ENCODE measurements at regions not wholly inside any gene's neighbourhood (a gene's known extent, or its start where the extent isn't known, plus 50 kb on each side); places are given as distances from the start of the nearest gene placed in this dataset.
A peak's percentile ranks its signal among the peaks of the same experiment; 100 is the strongest.

GRCh38 chr2:105649534-105649933 is 95.2 kb upstream of the NCK2 start:
- DNase-seq (ENCODE audit: low read depth), result no peak
- Histone ChIP-seq H3K36me3 (ENCODE audit: control insufficient read depth, insufficient read depth, low read length, severe bottlenecking) (no peaks in the 10 kb centered on the region), H3K4me3 (ENCODE audit: low read length) (no peak overlapping the region), H3K9me3 (ENCODE audit: control insufficient read depth, low read length) (no peaks in the 10 kb centered on the region), H3K9ac (ENCODE audit: low read length) (no peak overlapping the region), H3K4me1 (ENCODE audit: control insufficient read depth, insufficient read depth, low read length) (no peaks in the 10 kb centered on the region), H3K27me3 (replicated peaks; ENCODE audit: control insufficient read depth, insufficient read depth, low read length) (peaks cover 22% of the 10 kb centered on the region)

- Histone ChIP-seq H3K9me3 (ENCODE audit: control insufficient read depth, low read length) (peaks cover 3% of the 10 kb centered on the region), H3K36me3 (ENCODE audit: control insufficient read depth, insufficient read depth, low read length, severe bottlenecking) (no peaks in the 10 kb centered on the region), H3K9ac (ENCODE audit: low read length) (no peak overlapping the region), H3K4me3 (ENCODE audit: low read length) (no peak overlapping the region), H3K27me3 (replicated peaks; ENCODE audit: control insufficient read depth, insufficient read depth, low read length) (peaks cover 37% of the 10 kb centered on the region), H3K4me1 (ENCODE audit: control insufficient read depth, insufficient read depth, low read length) (no peaks in the 10 kb centered on the region)
- DNase-seq (ENCODE audit: low read depth), result no peak
Observed at GRCh38 chr2:105647731-105648130, 97.0 kb upstream of the NCK2 start.

- Histone ChIP-seq H3K9ac (ENCODE audit: low read length) (no peak overlapping the region), H3K36me3 (ENCODE audit: control insufficient read depth, insufficient read depth, low read length, severe bottlenecking) (no peaks in the 10 kb centered on the region), H3K27me3 (replicated peaks; ENCODE audit: control insufficient read depth, insufficient read depth, low read length) (peaks cover 45% of the 10 kb centered on the region), H3K4me1 (ENCODE audit: control insufficient read depth, insufficient read depth, low read length) (no peaks in the 10 kb centered on the region), H3K9me3 (ENCODE audit: control insufficient read depth, low read length) (peaks cover 3% of the 10 kb centered on the region), H3K4me3 (ENCODE audit: low read length) (no peak overlapping the region)
- no peak for DNase-seq (ENCODE audit: low read depth)
Observed at GRCh38 chr2:105646774-105647076, 98.0 kb upstream of the NCK2 start.

- Histone ChIP-seq H3K4me1 (ENCODE audit: control insufficient read depth, insufficient read depth, low read length) (no peaks in the 10 kb centered on the region), H3K9me3 (ENCODE audit: control insufficient read depth, low read length) (peaks cover 3% of the 10 kb centered on the region), H3K4me3 (ENCODE audit: low read length) (no peak overlapping the region), H3K36me3 (ENCODE audit: control insufficient read depth, insufficient read depth, low read length, severe bottlenecking) (no peaks in the 10 kb centered on the region), H3K9ac (ENCODE audit: low read length) (no peak overlapping the region), H3K27me3 (replicated peaks; ENCODE audit: control insufficient read depth, insufficient read depth, low read length) (peaks cover 45% of the 10 kb centered on the region)
- no peak for DNase-seq (ENCODE audit: low read depth)
Observed at GRCh38 chr2:105645938-105646773, 98.6 kb upstream of the NCK2 start.

- Histone ChIP-seq H3K9ac (ENCODE audit: low read length) (no peak overlapping the region), H3K4me3 (ENCODE audit: low read length) (no peak overlapping the region), H3K9me3 (ENCODE audit: control insufficient read depth, low read length) (peaks cover 3% of the 10 kb centered on the region), H3K27me3 (replicated peaks; ENCODE audit: control insufficient read depth, insufficient read depth, low read length) (peaks cover 45% of the 10 kb centered on the region), H3K4me1 (ENCODE audit: control insufficient read depth, insufficient read depth, low read length) (no peaks in the 10 kb centered on the region), H3K36me3 (ENCODE audit: control insufficient read depth, insufficient read depth, low read length, severe bottlenecking) (no peaks in the 10 kb centered on the region)
- DNase-seq (ENCODE audit: low read depth), result no peak
Observed at GRCh38 chr2:105645031-105645937, 99.4 kb upstream of the NCK2 start.

- peaks cover 3% of the 10 kb centered on the region for H3K9me3 ChIP-seq (ENCODE audit: control insufficient read depth, low read length)
- no peaks in the 10 kb centered on the region for H3K36me3 ChIP-seq (ENCODE audit: control insufficient read depth, insufficient read depth, low read length, severe bottlenecking)
- H3K4me3 ChIP-seq (ENCODE audit: low read length), result no peak overlapping the region
- H3K27me3 ChIP-seq (replicated peaks; ENCODE audit: control insufficient read depth, insufficient read depth, low read length), result peaks cover 45% of the 10 kb centered on the region
- peak; percentile 27 for DNase-seq (ENCODE audit: low read depth)
- no peaks in the 10 kb centered on the region for H3K4me1 ChIP-seq (ENCODE audit: control insufficient read depth, insufficient read depth, low read length)
- no peak overlapping the region for H3K9ac ChIP-seq (ENCODE audit: low read length)
Observed at GRCh38 chr2:105644174-105644980, 100.3 kb upstream of the NCK2 start.

- H3K9ac ChIP-seq (ENCODE audit: low read length), result no peak overlapping the region
- DNase-seq (ENCODE audit: low read depth), result no peak
- no peaks in the 10 kb centered on the region for H3K36me3 ChIP-seq (ENCODE audit: control insufficient read depth, insufficient read depth, low read length, severe bottlenecking)
Observed at GRCh38 chr2:105643405-105644173, 101.1 kb upstream of the NCK2 start.

GRCh38 chr2:105641389-105641811 is 103.3 kb upstream of the NCK2 start:
- H3K9ac ChIP-seq (ENCODE audit: low read length), result no peak overlapping the region
- no peak for DNase-seq (ENCODE audit: low read depth)

More at GRCh38 chr2:105643405-105644173, 101.1 kb upstream of the NCK2 start:
- Histone ChIP-seq H3K4me1 (ENCODE audit: control insufficient read depth, insufficient read depth, low read length) (no peaks in the 10 kb centered on the region), H3K4me3 (ENCODE audit: low read length) (no peak overlapping the region), H3K27me3 (replicated peaks; ENCODE audit: control insufficient read depth, insufficient read depth, low read length) (peaks cover 45% of the 10 kb centered on the region), H3K9me3 (ENCODE audit: control insufficient read depth, low read length) (peaks cover 3% of the 10 kb centered on the region)

GRCh38 chr2:105640246-105640645 is 104.5 kb upstream of the NCK2 start:
- Histone ChIP-seq H3K27me3 (replicated peaks; ENCODE audit: control insufficient read depth, insufficient read depth, low read length) (peaks cover 29% of the 10 kb centered on the region), H3K4me3 (ENCODE audit: low read length) (no peak overlapping the region), H3K9me3 (ENCODE audit: control insufficient read depth, low read length) (peaks cover 3% of the 10 kb centered on the region), H3K9ac (ENCODE audit: low read length) (no peak overlapping the region), H3K36me3 (ENCODE audit: control insufficient read depth, insufficient read depth, low read length, severe bottlenecking) (no peaks in the 10 kb centered on the region), H3K4me1 (ENCODE audit: control insufficient read depth, insufficient read depth, low read length) (no peaks in the 10 kb centered on the region)
- DNase-seq (ENCODE audit: low read depth), result no peak

More at GRCh38 chr2:105641389-105641811, 103.3 kb upstream of the NCK2 start:
- H3K36me3 ChIP-seq (ENCODE audit: control insufficient read depth, insufficient read depth, low read length, severe bottlenecking), result no peaks in the 10 kb centered on the region
- H3K4me1 ChIP-seq (ENCODE audit: control insufficient read depth, insufficient read depth, low read length), result no peaks in the 10 kb centered on the region
- H3K4me3 ChIP-seq (ENCODE audit: low read length), result no peak overlapping the region
- H3K9me3 ChIP-seq (ENCODE audit: control insufficient read depth, low read length), result peaks cover 3% of the 10 kb centered on the region
- H3K27me3 ChIP-seq (replicated peaks; ENCODE audit: control insufficient read depth, insufficient read depth, low read length), result peaks cover 39% of the 10 kb centered on the region

GRCh38 chr2:105636109-105636740 is 108.5 kb upstream of the NCK2 start:
- Histone ChIP-seq H3K4me3 (ENCODE audit: low read length) (no peak overlapping the region), H3K9me3 (ENCODE audit: control insufficient read depth, low read length) (no peaks in the 10 kb centered on the region), H3K36me3 (ENCODE audit: control insufficient read depth, insufficient read depth, low read length, severe bottlenecking) (no peaks in the 10 kb centered on the region), H3K9ac (ENCODE audit: low read length) (no peak overlapping the region), H3K27me3 (replicated peaks; ENCODE audit: control insufficient read depth, insufficient read depth, low read length) (peaks cover 3% of the 10 kb centered on the region), H3K4me1 (ENCODE audit: control insufficient read depth, insufficient read depth, low read length) (no peaks in the 10 kb centered on the region)
- no peak for DNase-seq (ENCODE audit: low read depth)
